Ureter (tissue), 1 donor: ENCODE measurements at regions not wholly inside any gene's neighbourhood (a gene's known extent, or its start where the extent isn't known, plus 50 kb on each side); places are given as distances from the start of the nearest gene placed in this dataset.

Experiments
- DNase-seq: peaks from one replicate; pipeline ENCODE4 v3.0.0-alpha.2; 2020; ENCODE audit warnings: low spot score
- donor health status: DM: yes; HTN: yes; CAD: no.

DNA sequence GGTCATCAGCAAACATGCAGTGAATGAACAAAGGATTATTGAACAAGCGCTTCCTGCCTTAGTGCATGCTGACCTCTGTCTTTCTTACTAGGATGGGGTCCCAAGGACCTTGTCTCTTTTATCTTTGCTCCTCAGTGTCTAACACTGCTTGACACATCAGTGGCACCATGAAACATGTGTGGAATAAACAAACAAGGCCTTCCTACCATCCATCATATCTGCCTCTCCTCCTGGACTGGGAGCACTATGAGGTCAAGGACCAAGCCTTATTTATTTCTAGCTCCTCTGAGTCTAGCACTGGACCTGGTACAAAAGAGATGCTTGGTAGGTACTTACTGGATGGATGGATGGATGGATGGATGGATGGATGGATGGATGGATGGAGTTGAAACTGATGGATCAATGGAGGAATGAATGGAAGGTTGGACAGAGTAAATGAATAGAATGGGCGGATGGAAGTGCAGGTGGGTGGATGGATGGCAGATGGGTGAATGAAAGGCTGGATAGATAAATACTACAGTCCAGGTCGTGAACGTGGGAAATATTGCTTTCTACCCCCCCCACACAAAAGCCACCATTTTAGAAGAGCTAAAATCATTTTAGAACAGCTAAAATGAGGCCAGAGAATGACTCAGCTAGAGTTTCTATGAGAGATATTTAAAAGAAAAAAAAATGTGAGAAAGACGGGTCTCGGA, 104.1 kb upstream of the PTPN1 start:
- no peak for DNase-seq

- no peak for DNase-seq
Observed at GRCh38 chr20:50406610-50407136, 103.5 kb upstream of the PTPN1 start.

DNA sequence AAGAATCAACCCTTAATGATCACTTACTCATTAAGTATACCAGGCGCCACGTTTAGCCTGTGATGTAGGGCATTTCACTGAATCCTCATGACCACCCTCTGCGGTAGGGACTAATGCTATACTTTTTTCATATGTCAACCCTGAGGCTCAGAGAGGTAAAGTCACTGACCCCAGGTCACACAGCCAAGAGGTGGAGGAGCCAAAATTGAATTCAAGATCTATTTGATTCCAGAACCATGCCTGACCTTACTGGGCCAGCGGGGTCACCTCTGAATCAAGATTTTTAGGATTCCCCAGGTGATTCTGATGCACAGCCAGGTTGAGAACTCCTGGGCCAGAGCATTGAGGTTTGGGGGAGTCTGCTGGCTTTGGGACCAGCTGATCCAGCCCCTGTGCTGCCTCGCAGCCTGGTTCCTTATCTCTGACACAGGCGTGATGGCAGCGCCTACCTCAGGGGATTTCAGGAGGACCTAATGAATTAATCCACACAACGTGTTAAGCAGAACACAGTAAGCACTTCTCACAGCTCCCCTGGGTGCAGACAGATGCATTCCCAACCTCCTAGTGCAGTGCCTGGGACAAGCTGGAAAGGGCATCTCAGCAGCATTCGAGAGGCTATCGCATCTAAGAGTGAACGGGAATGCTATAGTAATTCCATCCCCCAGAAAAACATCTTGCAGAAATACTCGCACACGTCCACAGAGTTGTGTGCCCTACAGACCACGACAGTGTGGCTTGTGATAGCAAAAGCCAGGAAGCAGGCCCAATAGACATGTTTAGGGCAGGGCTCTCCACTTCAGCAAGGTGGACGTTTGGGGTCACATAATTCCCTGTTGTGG, 101.4 kb upstream of the PTPN1 start:
- no peak for DNase-seq

- DNase-seq: no peak
Observed at GRCh38 chr20:50409495-50409894, 100.7 kb upstream of the PTPN1 start.

GRCh38 chr20:50410343-50410742, 99.8 kb upstream of the PTPN1 start:
- no peak for DNase-seq

- no peak for DNase-seq
Observed at GRCh38 chr20:50412069-50412468, 98.1 kb upstream of the PTPN1 start.

- no peak for DNase-seq
Observed at GRCh38 chr20:50412499-50412898, 97.7 kb upstream of the PTPN1 start.

GRCh38 chr20:50413088-50413500, 97.1 kb upstream of the PTPN1 start:
- no peak for DNase-seq

GRCh38 chr20:50415021-50415515, 95.1 kb upstream of the PTPN1 start:
- DNase-seq: peak; percentile 76

- DNase-seq: peak; percentile 99
Observed at GRCh38 chr20:50415516-50416268, 94.5 kb upstream of the PTPN1 start.

GRCh38 chr20:50416269-50417022, 93.7 kb upstream of the PTPN1 start:
- no peak for DNase-seq

DNA sequence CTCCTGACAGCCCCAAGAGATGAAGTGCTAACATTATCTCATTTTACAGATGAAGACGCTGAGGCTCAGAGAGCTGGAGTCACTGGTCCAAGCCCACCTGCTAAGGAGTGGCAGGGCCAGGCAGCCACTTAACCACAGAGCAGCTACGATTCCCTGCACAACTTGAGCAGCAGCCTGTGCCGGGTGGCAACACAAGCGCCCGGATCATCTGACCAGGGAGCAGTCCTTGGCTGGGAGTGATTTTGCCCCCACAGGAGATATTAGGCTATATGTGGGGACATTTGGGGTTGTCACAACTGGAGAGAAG, 93.2 kb upstream of the PTPN1 start:
- no peak for DNase-seq

- DNase-seq: no peak
Observed at GRCh38 chr20:50417484-50418235, 92.5 kb upstream of the PTPN1 start.

- no peak for DNase-seq
Observed at GRCh38 chr20:50418890-50419642, 91.1 kb upstream of the PTPN1 start.

DNA sequence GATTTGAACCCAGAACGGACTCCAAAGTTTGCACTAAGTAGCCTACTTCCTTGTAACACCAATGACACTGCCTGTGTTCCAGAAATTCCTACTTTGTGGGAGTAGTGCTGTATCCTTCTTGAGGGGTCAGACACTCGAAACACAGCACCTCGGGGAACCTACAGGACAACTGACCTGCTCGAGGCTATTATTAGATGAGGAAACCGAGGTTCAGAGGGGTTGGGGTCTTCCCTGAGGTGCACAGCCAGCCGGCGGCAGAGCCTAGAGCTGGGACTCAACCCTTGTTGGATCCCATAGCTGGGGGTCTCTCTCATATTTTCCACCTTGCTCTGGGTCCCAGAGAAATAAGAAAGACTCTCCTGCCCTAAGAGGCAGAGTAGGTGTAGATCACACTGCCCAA, 89.8 kb upstream of the PTPN1 start:
- no peak for DNase-seq

DNA sequence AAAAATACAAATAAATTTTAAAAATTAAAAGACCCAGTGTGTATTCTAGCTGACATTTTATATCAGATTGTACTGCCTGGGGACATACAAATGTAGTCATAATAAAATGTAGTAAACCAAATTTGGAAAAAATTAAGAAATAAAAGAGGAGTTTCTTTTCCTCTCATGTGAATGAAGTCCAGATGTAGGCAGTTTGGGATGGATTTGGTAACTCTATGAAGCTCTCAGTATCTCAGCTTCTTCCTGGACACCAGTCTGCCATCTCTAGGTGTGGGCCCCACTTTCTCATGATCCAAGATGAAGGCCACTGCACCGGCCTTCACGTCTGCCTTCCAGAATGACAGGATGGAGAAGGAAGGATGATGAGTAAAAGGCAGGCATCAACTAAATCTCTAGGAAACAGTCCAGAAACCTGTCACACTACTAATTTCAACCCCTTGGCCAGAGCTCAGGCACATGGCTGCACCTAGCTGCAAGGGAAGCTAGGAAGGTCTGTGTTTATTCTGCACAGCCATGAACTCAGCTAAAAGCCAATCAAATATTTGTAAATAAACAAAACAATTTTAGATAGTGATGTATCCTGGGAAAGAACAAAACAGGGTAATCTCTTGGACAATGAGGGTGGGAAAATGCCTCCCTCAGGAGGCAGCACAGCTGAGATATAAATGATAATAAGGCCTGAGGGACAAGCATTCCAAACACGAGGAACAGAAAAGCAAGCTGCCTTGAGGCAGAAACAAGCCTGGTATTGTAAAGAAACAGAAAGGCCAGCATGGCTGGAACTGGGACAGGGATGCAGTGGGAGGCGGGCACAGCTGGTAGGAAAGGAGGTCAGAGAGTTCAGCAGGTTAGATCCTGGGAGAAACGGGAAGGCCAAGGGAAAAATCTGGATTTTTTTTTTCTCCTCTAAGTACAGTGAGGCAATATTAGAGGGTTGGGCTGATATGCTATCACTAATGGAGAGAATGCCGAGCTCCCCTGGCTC, 88.5 kb upstream of the PTPN1 start:
- no peak for DNase-seq

- DNase-seq: no peak
Observed at GRCh38 chr20:50423758-50424157, 86.4 kb upstream of the PTPN1 start.

DNA sequence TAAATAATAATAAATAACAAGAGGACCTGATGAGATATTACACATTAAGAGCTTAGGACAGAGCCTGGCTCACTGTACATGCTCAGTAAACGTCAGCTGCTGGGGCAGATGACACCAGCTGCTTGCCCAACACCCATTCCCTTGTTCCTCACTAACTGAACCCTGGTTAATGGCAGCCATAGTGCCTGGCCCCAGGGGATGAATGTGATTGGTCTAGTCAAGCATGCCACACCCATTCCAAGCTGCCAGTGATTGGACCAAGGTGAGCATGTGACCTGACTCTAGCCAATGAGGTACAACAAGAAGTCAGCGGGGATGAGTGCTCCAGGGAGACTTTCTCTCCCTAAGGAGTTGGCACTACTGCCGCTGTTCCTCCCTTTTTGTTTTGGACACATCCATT, 85.1 kb upstream of the PTPN1 start:
- DNase-seq: no peak
